Stomach (tissue), 8 donors: ENCODE measurements at regions not wholly inside any gene's neighbourhood (a gene's known extent, or its start where the extent isn't known, plus 50 kb on each side); places are given as distances from the start of the nearest gene placed in this dataset.
A peak's percentile ranks its signal among the peaks of the same experiment; 100 is the strongest.

ENCODE experiments used
- DNase-seq, 2 donors: peaks; one replicate each; pipeline versions ENCODE4 v3.0.0 to v3.0.0-alpha.2; 2013 to 2019
- H3K27ac ChIP-seq, 5 donors: fragments of 200-600 bp in 4 of 5; sonication (generic) in 4 of 5; one replicate each; pipeline ENCODE4 v1.5.1; 2013 to 2019; ENCODE audit warnings: mild to moderate bottlenecking in 1 of 5, moderate library complexity in 1 of 5
- H3K27me3 ChIP-seq, 3 donors: fragments of 200-600 bp; sonication (generic); one replicate each; pipeline ENCODE4 v1.5.1; 2017 to 2019; ENCODE audit warnings: mixed run types in 1 of 3
- H3K36me3 ChIP-seq, 4 donors: fragments of 200-600 bp; sonication (generic); 1 replicate in 3 of 4; 2 replicates in 1 of 4; pipeline ENCODE4 v1.5.1; 2016 to 2019
- H3K4me1 ChIP-seq, 4 donors: fragments of 200-600 bp; sonication (generic); one replicate each; pipeline ENCODE4 v1.5.1; 2016 to 2019
- H3K4me3 ChIP-seq, 4 donors: fragments of 200-600 bp; sonication (generic) in 3 of 4; one replicate each; pipeline ENCODE4 v1.5.1; 2016 to 2019; ENCODE audit warnings: mild to moderate bottlenecking in 1 of 4
- H3K9me3 ChIP-seq, 4 donors: fragments of 200-600 bp; sonication (generic); one replicate each; pipeline ENCODE4 v1.5.1; 2016 to 2019
- EP300 ChIP-seq: sonication (generic); formaldehyde crosslinking; IDR thresholded peaks from one replicate; pipeline ENCODE4 v1.6.1; 2017; ENCODE audit warnings: antibody characterized with exemption
- POLR2A ChIP-seq, 4 donors: fragments of 450-650 bp; IDR thresholded peaks; one replicate each; pipeline ENCODE4 v1.6.1; 2016; ENCODE audit warnings: antibody characterized with exemption in 4 of 4, control low read depth in 2 of 4, mild to moderate bottlenecking in 1 of 4, moderate library complexity in 1 of 4
- POLR2AphosphoS5 ChIP-seq, 3 donors: sonication (generic); formaldehyde crosslinking; IDR thresholded peaks; one replicate each; pipeline ENCODE4 v1.6.1; 2016; ENCODE audit warnings: antibody characterized with exemption in 3 of 3
- WGBS, 5 donors: extraction: QIAGEN DNeasy Blood & Tissue Kit in 3 of 5; methylation state at CpG; one replicate each; pipeline versions ENCODE4 v1.1.5 to v1.1.7; 2013 to 2018; 5-methylcytosine and 5-hydroxymethylcytosine counted together
- intact Hi-C: fragments of 100-400 bp; cut with DNase I; formaldehyde crosslinking; loops from one replicate; pipeline ENCODE4 v1.15.1; 2023; ENCODE audit warnings: low total_unique reads
- TF ChIP-seq, protein P1 (sequence below), 7 experiments: fragments of 450-650 bp in 4 of 7; fragments of 200-600 bp in 3 of 7; sonication (generic) in 3 of 7; IDR thresholded peaks; one replicate each; pipeline ENCODE4 v1.5.1; 2016 to 2019; ENCODE audit warnings: antibody characterized with exemption in 7 of 7, control low read depth in 2 of 7, mild to moderate bottlenecking in 1 of 7
- donor health status: healthy with polysubstance abuse.
- donor health status: Bipolar disorder and iron deficiency.
- donor health status: healthy.

DNA sequence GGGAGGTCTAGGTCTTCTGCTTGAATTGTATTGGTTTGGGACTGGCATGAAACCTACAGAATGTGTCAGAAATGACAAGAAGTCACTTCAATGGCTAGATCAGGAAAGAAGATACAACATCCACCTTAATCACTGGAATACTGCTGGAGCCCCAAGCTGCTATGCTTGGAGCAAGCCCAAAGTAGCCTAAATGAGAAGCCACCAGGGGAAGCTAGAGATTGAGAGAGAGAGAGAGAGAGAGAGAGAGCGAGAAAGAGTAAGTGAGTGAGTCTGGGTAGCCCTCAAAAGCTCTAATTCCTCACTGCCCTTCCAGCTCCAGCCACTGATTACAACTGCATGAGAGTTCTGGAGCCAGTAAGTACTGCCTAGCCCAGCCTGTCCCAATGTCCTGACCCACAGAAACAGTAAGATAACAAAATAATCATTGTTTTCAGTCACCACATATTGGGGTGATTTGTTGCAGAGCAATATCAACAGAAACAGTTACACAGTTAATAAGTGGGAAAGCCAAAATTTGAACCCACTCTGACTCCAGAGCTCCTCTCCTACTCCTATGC is 529.2 kb upstream of the GOLIM4 start:
- Histone ChIP-seq H3K4me3 (no peak overlapping the region), H3K4me1 (peaks cover 0 to 3% (median 0%) of the 10 kb centered on the region in 4 donors), H3K9me3 (no peaks in the 10 kb centered on the region), H3K27ac (no peak overlapping the region), H3K36me3 (no peaks in the 10 kb centered on the region), H3K27me3 (no peaks in the 10 kb centered on the region)
- TF ChIP-seq, protein P1, sequence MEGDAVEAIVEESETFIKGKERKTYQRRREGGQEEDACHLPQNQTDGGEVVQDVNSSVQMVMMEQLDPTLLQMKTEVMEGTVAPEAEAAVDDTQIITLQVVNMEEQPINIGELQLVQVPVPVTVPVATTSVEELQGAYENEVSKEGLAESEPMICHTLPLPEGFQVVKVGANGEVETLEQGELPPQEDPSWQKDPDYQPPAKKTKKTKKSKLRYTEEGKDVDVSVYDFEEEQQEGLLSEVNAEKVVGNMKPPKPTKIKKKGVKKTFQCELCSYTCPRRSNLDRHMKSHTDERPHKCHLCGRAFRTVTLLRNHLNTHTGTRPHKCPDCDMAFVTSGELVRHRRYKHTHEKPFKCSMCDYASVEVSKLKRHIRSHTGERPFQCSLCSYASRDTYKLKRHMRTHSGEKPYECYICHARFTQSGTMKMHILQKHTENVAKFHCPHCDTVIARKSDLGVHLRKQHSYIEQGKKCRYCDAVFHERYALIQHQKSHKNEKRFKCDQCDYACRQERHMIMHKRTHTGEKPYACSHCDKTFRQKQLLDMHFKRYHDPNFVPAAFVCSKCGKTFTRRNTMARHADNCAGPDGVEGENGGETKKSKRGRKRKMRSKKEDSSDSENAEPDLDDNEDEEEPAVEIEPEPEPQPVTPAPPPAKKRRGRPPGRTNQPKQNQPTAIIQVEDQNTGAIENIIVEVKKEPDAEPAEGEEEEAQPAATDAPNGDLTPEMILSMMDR (IDR thresholded peaks at IDR 0.05) = no peak
- TF ChIP-seq POLR2AphosphoS5 (IDR thresholded peaks at IDR 0.05) (no peak), EP300 (no peak), POLR2A (IDR thresholded peaks at IDR 0.05) (no peak)
- intact Hi-C loops = no loop called here
- WGBS, 5 donors = 86 to 100% (median 92%) methylated on average over 1 of the region's 1 CpG
- DNase-seq = no peak

DNA sequence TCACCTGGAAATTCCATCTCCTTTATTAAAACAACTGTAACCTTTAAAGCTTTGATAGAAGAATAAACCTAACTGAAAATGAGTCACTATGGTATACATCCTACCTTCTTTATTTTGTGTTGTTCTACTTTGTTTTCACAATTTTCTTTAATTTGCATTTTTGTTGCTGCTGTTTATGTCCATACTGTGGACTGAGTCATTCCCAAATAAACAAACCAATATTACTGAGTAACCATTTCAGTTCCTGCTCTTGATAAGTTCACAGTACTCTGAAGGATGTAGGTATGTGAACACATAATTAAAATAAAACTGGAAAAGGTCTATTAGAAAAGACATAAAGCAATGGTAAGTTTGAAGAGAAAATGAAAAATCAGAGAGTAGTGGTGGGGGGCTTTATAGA is 528.5 kb upstream of the GOLIM4 start:
- H3K27me3 ChIP-seq = no peaks in the 10 kb centered on the region
- no peak overlapping the region for H3K4me3 ChIP-seq
- intact Hi-C loops = no loop called here
- TF ChIP-seq, protein P1 (IDR thresholded peaks at IDR 0.05) = no peak
- TF ChIP-seq EP300 (no peak), POLR2A (IDR thresholded peaks at IDR 0.05) (no peak), POLR2AphosphoS5 (IDR thresholded peaks at IDR 0.05) (no peak)
- no peak overlapping the region for H3K27ac ChIP-seq
- DNase-seq = no peak
- peaks cover 0 to 3% (median 0%) of the 10 kb centered on the region in 4 donors for H3K4me1 ChIP-seq
- H3K36me3 ChIP-seq = no peaks in the 10 kb centered on the region
- no peaks in the 10 kb centered on the region for H3K9me3 ChIP-seq

DNA sequence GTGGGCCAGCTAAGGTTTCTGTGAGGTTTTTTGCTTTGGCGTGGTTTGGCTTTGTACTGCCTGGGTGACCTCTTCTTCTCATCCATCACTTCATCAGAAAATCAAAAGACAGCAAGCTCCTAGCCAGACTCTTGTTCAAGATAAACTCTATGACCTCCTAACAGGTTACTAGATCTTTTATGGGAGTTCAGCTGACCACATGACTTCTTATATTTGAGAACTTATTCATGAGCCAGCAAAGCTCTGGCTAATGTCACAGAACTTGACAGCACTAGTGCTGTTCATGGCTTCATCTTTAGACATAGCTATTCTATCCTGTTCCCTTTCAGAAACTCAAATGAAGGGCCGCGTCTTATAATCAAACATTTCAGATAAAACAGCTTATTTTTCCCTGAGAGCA is 527.1 kb upstream of the GOLIM4 start:
- Histone ChIP-seq H3K27ac (no peak overlapping the region), H3K9me3 (no peaks in the 10 kb centered on the region), H3K36me3 (no peaks in the 10 kb centered on the region), H3K4me1 (peaks cover 0 to 3% (median 0%) of the 10 kb centered on the region in 4 donors), H3K4me3 (no peak overlapping the region), H3K27me3 (no peaks in the 10 kb centered on the region)
- intact Hi-C loops = no loop called here
- WGBS, 5 donors = 69 to 87% (median 80%) methylated on average over 3 of the region's 3 CpGs
- TF ChIP-seq POLR2A (IDR thresholded peaks at IDR 0.05) (no peak), POLR2AphosphoS5 (IDR thresholded peaks at IDR 0.05) (no peak), EP300 (no peak)
- TF ChIP-seq, protein P1 (IDR thresholded peaks at IDR 0.05) = no peak
- DNase-seq = peak in 1 of 2 donors; percentile 42

DNA sequence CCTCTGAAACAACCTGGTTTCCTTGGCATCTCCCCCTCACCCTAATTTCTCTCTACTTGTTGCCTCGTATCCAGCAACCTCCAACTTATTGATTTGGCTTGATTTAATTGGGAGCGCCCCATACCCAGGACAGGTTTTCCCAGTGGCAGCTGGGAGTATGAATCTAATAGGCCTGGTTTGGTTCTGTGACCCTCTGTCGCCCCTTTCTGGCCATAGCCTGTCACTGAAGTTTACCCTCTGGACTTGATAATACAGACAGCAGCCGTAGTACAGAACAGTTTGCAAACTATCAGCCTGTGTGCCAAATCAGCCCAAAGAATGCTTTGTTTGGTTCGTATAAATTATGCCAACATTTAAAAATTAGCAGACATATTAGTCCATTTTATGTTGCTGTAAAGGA is 525.1 kb upstream of the GOLIM4 start:
- TF ChIP-seq, protein P1 (IDR thresholded peaks at IDR 0.05) = peak in 2 of 7 experiments; percentile 11 to 32
- TF ChIP-seq POLR2A (IDR thresholded peaks at IDR 0.05) = no peak
- no peak for TF ChIP-seq POLR2AphosphoS5 (IDR thresholded peaks at IDR 0.05)
- no peak for TF ChIP-seq EP300

More for the DNA sequence above, 525.1 kb upstream of the GOLIM4 start:
- Histone ChIP-seq H3K4me3 (no peak overlapping the region), H3K36me3 (no peaks in the 10 kb centered on the region), H3K4me1 (peaks cover 0 to 3% (median 0%) of the 10 kb centered on the region in 4 donors), H3K9me3 (no peaks in the 10 kb centered on the region), H3K27me3 (no peaks in the 10 kb centered on the region), H3K27ac (no peak overlapping the region)
- intact Hi-C loops = no loop called here
- DNase-seq = peak; percentile 33 to 61
- 45 to 62% (median 53%) methylated on average over 5 of the region's 5 CpGs for WGBS, 5 donors
